DND-41 (cell line): ENCODE measurements at regions not wholly inside any gene's neighbourhood (a gene's known extent, or its start where the extent isn't known, plus 50 kb on each side); places are given as distances from the start of the nearest gene placed in this dataset.

ENCODE experiments used
- ATAC-seq: fragments of 200-7000 bp; cut with Tn5 transposase; 3 replicates; pipeline ENCODE4 v1.9.1; 2021; ENCODE audit warnings: low read depth; ENCODE audit not compliant: insufficient read depth
- DNase-seq: peaks from one replicate; pipeline ENCODE4 v3.0.0-alpha.2; 2020
- H2AFZ ChIP-seq: 2 replicates; pipeline ENCODE4 v1.6.0; 2012; ENCODE audit warnings: low read depth, low read length
- H3K27ac ChIP-seq: 2 replicates; pipeline ENCODE4 v1.5.1; 2012; ENCODE audit warnings: low read length, inconsistent platforms
- H3K27me3 ChIP-seq: fragments of 200-600 bp; sonication (generic); 2 replicates; pipeline ENCODE4 v1.6.0; 2012; ENCODE audit warnings: low read length, mild to moderate bottlenecking, inconsistent platforms; ENCODE audit not compliant: insufficient read depth, poor library complexity
- H3K36me3 ChIP-seq: 2 replicates; pipeline ENCODE4 v1.5.1; 2012; ENCODE audit warnings: low read length, inconsistent platforms; ENCODE audit not compliant: insufficient read depth
- H3K4me1 ChIP-seq: 2 replicates; pipeline ENCODE4 v1.5.1; 2012; ENCODE audit warnings: mild to moderate bottlenecking, low read length; ENCODE audit not compliant: insufficient read depth
- H3K4me2 ChIP-seq: 2 replicates; pipeline ENCODE4 v1.6.0; 2012; ENCODE audit warnings: mild to moderate bottlenecking, moderate library complexity, low read length, inconsistent platforms; ENCODE audit not compliant: insufficient read depth
- H3K4me3 ChIP-seq, 2 experiments: fragments of 200-600 bp in 1 of 2; shearing (Covaris generic) in 1 of 2; 2 replicates each; pipeline ENCODE4 v1.5.1; 2012 to 2016; ENCODE audit warnings: inconsistent platforms in 2 of 2, low read length in 2 of 2, mild to moderate bottlenecking in 2 of 2, low read depth in 1 of 2, moderate library complexity in 1 of 2
- H3K79me2 ChIP-seq: 2 replicates; pipeline ENCODE4 v1.6.0; 2012; ENCODE audit warnings: low read length, inconsistent platforms; ENCODE audit not compliant: insufficient read depth
- H3K9ac ChIP-seq: 2 replicates; pipeline ENCODE4 v1.6.0; 2012; ENCODE audit warnings: low read depth, mild to moderate bottlenecking, inconsistent platforms, low read length, moderate library complexity
- H3K9me3 ChIP-seq: 2 replicates; pipeline ENCODE4 v1.5.1; 2012; ENCODE audit warnings: low read length, moderate library complexity, mild to moderate bottlenecking, inconsistent platforms; ENCODE audit not compliant: insufficient read depth, severe bottlenecking
- H4K20me1 ChIP-seq: 2 replicates; pipeline ENCODE4 v1.6.0; 2012; ENCODE audit warnings: low read length; ENCODE audit not compliant: insufficient read depth
- EZH2 ChIP-seq: IDR thresholded peaks from 3 replicates; pipeline ENCODE4 v1.6.1; 2012; ENCODE audit warnings: borderline replicate concordance, low read depth, mild to moderate bottlenecking, moderate library complexity, low read length, inconsistent platforms; ENCODE audit not compliant: severe bottlenecking
- TF ChIP-seq, protein P1 (sequence below): IDR thresholded peaks from 2 replicates; pipeline ENCODE4 v1.5.1; 2012; ENCODE audit warnings: borderline replicate concordance, low read length, moderate library complexity, mild to moderate bottlenecking; ENCODE audit not compliant: poor library complexity, severe bottlenecking; ENCODE audit errors: extremely low read depth

DNA sequence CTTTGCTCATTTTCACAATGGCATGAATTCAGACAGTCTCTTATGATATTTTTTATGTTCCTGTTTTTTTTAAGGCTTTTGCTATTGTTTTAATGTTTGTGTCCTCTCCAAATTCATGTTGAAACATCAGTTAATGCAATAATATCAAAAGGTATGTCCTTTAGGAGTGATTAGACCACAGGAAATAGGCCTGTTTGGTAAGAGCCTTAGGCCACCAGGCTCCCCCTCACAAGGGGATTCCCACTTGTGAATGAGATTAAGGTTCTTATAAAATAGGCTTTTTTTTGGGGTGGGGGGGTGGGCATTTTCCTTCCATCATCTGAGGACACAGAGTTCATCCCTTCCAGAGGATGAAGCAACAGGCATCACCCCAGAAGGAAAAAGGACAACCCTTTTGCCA, 2074.2 kb upstream of the C9orf72 start:
- H3K36me3 ChIP-seq: no peaks in the 10 kb centered on the region
- no peak overlapping the region for H3K9ac ChIP-seq
- no peak overlapping the region for H3K4me3 ChIP-seq
- H3K9me3 ChIP-seq: no peaks in the 10 kb centered on the region
- no peak for TF ChIP-seq EZH2
- TF ChIP-seq, protein P1, sequence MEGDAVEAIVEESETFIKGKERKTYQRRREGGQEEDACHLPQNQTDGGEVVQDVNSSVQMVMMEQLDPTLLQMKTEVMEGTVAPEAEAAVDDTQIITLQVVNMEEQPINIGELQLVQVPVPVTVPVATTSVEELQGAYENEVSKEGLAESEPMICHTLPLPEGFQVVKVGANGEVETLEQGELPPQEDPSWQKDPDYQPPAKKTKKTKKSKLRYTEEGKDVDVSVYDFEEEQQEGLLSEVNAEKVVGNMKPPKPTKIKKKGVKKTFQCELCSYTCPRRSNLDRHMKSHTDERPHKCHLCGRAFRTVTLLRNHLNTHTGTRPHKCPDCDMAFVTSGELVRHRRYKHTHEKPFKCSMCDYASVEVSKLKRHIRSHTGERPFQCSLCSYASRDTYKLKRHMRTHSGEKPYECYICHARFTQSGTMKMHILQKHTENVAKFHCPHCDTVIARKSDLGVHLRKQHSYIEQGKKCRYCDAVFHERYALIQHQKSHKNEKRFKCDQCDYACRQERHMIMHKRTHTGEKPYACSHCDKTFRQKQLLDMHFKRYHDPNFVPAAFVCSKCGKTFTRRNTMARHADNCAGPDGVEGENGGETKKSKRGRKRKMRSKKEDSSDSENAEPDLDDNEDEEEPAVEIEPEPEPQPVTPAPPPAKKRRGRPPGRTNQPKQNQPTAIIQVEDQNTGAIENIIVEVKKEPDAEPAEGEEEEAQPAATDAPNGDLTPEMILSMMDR: no peak
- no peak for ATAC-seq
- H3K4me2 ChIP-seq: no peak overlapping the region
- no peaks in the 10 kb centered on the region for H3K79me2 ChIP-seq
- no peak for DNase-seq
- no peak overlapping the region for H3K27ac ChIP-seq
- no peak overlapping the region for H2AFZ ChIP-seq
- no peaks in the 10 kb centered on the region for H3K4me1 ChIP-seq
- no peaks in the 10 kb centered on the region for H3K27me3 ChIP-seq
- no peaks in the 10 kb centered on the region for H4K20me1 ChIP-seq

DNA sequence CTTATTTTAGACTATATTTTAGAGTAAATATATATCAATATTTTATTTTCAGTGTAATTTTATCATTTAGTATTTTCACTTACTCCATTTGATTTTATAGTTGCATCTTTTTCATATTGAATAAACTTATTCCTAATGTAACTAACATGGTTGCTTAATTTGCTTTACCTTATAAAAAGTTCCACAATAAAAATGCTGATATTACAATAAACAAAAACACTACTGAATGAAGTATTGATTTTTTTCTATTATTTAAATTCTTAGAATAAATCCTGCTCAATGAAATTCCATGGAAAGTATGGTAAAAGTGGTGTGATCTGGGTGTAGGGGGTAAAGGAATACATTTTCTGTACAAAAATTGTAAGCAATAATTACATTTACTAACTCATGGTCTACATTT, 2074.9 kb upstream of the C9orf72 start:
- ATAC-seq: no peak
- Histone ChIP-seq H3K4me2 (no peak overlapping the region), H3K27ac (no peak overlapping the region), H4K20me1 (no peaks in the 10 kb centered on the region), H3K9ac (no peak overlapping the region), H3K4me3 (no peak overlapping the region), H3K27me3 (no peaks in the 10 kb centered on the region), H3K79me2 (no peaks in the 10 kb centered on the region), H3K4me1 (no peaks in the 10 kb centered on the region), H3K9me3 (no peaks in the 10 kb centered on the region), H2AFZ (no peak overlapping the region), H3K36me3 (no peaks in the 10 kb centered on the region)
- TF ChIP-seq, protein P1: no peak
- TF ChIP-seq EZH2: no peak
- DNase-seq: no peak

DNA sequence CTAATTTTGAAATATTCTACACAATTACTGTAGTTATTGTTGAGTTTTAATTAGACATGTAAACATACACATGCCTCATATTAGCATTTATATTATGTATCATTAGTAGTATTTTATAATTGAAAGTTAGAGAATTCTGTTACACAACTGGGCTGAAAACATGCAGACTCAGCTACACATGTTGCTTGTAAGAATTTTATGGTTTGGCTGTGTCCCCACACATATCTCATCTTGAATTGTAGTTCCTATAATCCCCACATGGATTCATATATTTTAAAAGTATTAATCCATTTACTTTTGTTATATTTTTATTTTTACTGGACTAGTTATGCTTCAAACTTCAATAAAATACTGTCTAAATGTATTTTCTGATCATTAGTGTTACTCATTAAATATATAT, 2075.3 kb upstream of the C9orf72 start:
- no peak for DNase-seq
- H3K9me3 ChIP-seq: no peaks in the 10 kb centered on the region
- no peak overlapping the region for H3K9ac ChIP-seq
- H3K36me3 ChIP-seq: no peaks in the 10 kb centered on the region
- ATAC-seq: no peak
- H3K79me2 ChIP-seq: no peaks in the 10 kb centered on the region
- H4K20me1 ChIP-seq: no peaks in the 10 kb centered on the region
- H3K4me2 ChIP-seq: no peak overlapping the region
- no peaks in the 10 kb centered on the region for H3K27me3 ChIP-seq
- no peaks in the 10 kb centered on the region for H3K4me1 ChIP-seq
- TF ChIP-seq, protein P1: no peak
- H2AFZ ChIP-seq: no peak overlapping the region
- no peak overlapping the region for H3K4me3 ChIP-seq
- H3K27ac ChIP-seq: no peak overlapping the region
